Thoracic aorta (tissue), 2 donors: ENCODE measurements at regions not wholly inside any gene's neighbourhood (a gene's known extent, or its start where the extent isn't known, plus 50 kb on each side); places are given as distances from the start of the nearest gene placed in this dataset.
A peak's percentile ranks its signal among the peaks of the same experiment; 100 is the strongest.

ENCODE experiments used
- ATAC-seq: fragments of 150-250 bp; one replicate; pipeline ENCODE4 v1.8.0; 2017; ENCODE audit warnings: low read depth; ENCODE audit not compliant: insufficient number of reproducible peaks, low FRiP score
- DNase-seq: peaks from one replicate; pipeline ENCODE4 v3.0.0-alpha.2; 2020; ENCODE audit warnings: low spot score
- H3K27ac ChIP-seq, 2 donors: fragments of 200-600 bp; sonication (generic); 1 replicate in 1 of 2; 2 replicates in 1 of 2; pipeline ENCODE4 v1.5.1; 2016; ENCODE audit warnings: mild to moderate bottlenecking in 2 of 2, moderate library complexity in 2 of 2
- H3K27me3 ChIP-seq: fragments of 200-600 bp; sonication (generic); replicated peaks from 2 replicates; pipeline ENCODE4 v1.6.0; 2016; ENCODE audit warnings: mild to moderate bottlenecking; ENCODE audit not compliant: insufficient read depth
- H3K36me3 ChIP-seq: fragments of 200-600 bp; sonication (generic); one replicate; pipeline ENCODE4 v1.5.1; 2016
- H3K4me1 ChIP-seq, 2 donors: fragments of 200-600 bp; sonication (generic); 1 replicate in 1 of 2; 2 replicates in 1 of 2; pipeline versions ENCODE4 v1.5.1 to v1.6.0; 2016; ENCODE audit warnings: low read depth in 2 of 2, mild to moderate bottlenecking in 1 of 2; ENCODE audit not compliant: control insufficient read depth in 1 of 2
- H3K4me3 ChIP-seq: fragments of 200-600 bp; sonication (generic); 2 replicates; pipeline ENCODE4 v1.5.1; 2016; ENCODE audit warnings: mild to moderate bottlenecking
- H3K9me3 ChIP-seq: fragments of 200-600 bp; sonication (generic); 2 replicates; pipeline ENCODE4 v1.5.1; 2016
- CTCF ChIP-seq: fragments of 200-600 bp; sonication (generic); IDR thresholded peaks from one replicate; pipeline ENCODE4 v1.5.1; 2019; ENCODE audit warnings: antibody characterized with exemption

- no peak overlapping the region for H3K27ac ChIP-seq
- no peak overlapping the region for H3K4me3 ChIP-seq
- no peaks in the 10 kb centered on the region for H3K36me3 ChIP-seq
- ATAC-seq = no peak
- TF ChIP-seq CTCF = no peak
- no peaks in the 10 kb centered on the region for H3K4me1 ChIP-seq
- no peak for DNase-seq
- no peaks in the 10 kb centered on the region for H3K9me3 ChIP-seq
- H3K27me3 ChIP-seq = no peaks in the 10 kb centered on the region
These were observed 51.8 kb upstream of the RIPOR2 start for GRCh38 chr6:24987446-24988115.

DNA sequence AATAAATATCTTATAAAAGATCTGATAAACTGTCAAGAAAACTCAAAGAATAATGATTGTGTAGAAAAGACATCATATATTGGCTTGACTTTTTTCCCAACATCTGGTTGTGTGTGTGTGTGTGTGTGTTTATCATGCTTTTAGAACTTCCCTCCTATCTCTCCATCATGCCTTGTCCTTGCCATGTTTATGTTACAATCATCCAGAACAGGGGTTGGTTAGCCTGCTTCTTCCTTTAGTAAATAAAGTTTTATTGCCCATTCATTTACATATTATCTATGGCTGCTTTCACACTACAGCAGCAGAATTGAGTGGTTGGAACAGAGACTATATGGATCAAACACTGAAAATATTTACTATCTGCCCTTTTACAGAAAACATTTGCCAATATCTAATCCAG lies 52.8 kb upstream of the RIPOR2 start:
- Histone ChIP-seq H3K4me1 (no peaks in the 10 kb centered on the region), H3K27ac (no peak overlapping the region), H3K27me3 (no peaks in the 10 kb centered on the region), H3K9me3 (no peaks in the 10 kb centered on the region), H3K4me3 (no peak overlapping the region), H3K36me3 (no peaks in the 10 kb centered on the region)
- TF ChIP-seq CTCF = no peak
- DNase-seq (no peak), ATAC-seq (no peak)

DNA sequence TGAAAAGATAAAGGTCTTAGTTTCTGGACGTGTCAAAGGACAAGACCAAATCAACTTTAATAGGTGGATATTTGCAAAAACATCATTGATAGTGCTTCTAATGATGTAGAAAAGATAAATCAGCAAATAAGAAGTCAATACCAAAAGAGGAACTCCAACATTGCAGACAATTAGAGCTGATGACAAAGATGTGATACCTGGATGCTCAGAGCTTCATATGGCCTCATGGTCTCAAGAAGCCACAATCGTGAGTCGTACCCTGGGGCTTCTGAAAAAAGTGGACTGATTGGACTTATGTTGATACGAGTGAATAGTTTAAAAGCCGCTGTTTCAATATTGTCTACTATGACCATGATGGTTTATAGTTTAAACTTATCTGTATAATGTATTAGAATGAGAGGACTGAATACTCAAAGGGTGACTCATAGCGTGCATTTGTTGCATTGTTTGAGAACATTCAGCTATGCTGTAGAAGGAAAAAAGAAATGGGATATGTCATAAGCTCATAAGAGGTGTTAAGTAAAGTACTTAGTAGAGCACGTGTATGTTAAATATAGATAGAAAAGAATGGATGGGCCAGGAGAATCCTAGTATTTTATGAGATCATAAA lies 54.6 kb upstream of the RIPOR2 start:
- no peak for TF ChIP-seq CTCF
- H3K36me3 ChIP-seq = no peaks in the 10 kb centered on the region
- no peak for ATAC-seq
- H3K27ac ChIP-seq = no peak overlapping the region
- H3K9me3 ChIP-seq = no peaks in the 10 kb centered on the region
- H3K27me3 ChIP-seq = no peaks in the 10 kb centered on the region
- no peaks in the 10 kb centered on the region for H3K4me1 ChIP-seq
- no peak for DNase-seq
- no peak overlapping the region for H3K4me3 ChIP-seq

DNA sequence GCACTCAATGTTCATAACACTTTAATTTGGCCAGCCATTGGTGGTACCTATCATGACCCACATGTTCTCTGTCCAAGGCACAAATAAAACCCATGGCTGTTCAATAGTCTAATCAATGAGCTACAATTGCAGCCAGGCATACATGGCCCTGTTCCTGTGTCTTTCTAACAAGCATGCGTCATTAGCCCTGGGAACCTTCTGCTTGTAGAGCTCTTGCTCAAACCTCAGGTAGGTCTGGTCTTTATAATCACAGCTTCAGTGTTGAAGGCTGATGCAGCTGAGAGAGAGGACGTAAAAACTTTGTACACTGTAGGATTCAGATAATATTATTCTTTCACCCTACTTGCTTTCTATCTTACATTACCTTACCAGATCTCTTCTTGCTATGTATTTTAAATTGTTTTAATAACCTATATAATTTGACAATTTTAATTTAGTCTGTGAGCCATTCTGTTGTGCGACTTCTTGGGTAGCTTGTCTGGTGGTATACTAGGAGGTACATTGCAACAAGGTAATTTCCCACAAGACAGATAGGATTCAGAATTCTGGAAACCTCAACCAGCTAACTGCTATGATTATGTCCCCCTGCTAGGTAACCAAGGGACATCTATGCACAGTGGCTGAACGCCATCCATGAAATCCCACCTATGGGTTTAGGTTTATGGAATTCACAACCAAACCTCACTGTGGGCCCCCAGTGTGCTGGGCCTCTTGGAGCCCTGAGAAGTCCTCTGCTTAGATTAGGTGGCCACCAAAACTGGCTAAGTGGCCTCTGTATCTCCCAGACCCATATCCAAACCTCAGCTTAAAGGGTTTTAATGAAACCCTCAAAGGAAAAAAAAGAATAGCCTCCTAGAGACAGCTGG lies 55.4 kb upstream of the RIPOR2 start:
- Histone ChIP-seq H3K27me3 (no peaks in the 10 kb centered on the region), H3K27ac (no peak overlapping the region), H3K4me1 (no peaks in the 10 kb centered on the region), H3K36me3 (no peaks in the 10 kb centered on the region), H3K9me3 (no peaks in the 10 kb centered on the region), H3K4me3 (no peak overlapping the region)
- no peak for TF ChIP-seq CTCF
- ATAC-seq (no peak), DNase-seq (no peak)

DNA sequence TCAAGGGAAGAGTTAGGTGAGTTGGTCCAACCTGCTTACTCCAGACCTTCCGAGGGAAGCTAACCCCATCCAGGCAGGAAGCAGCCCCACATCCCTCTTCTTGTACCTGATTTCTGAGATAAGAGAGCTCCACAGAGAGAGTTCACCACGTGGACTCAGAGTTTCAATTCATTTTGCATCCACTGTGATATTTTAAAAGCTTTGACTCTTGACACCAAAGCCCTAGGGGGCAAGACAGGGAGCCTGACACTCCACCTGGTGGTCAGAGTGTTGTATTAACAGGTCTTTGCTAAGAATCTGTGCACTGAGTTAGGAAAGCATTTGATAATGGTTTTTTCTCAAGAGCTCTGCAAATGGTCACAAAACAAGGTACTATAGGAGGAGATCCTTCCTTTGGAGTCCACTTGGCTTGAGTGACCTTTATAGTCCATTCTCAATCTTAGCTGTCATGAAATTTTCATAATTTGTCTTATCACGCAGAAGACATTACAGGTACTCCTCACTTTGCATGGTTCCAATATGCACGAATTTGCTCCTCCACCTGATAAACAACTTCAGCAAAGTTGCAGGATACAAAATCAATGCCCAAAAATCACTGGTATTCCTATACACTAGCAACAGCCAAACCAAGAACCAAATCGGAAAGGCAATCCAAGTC lies 56.2 kb upstream of the RIPOR2 start:
- H3K27me3 ChIP-seq = no peaks in the 10 kb centered on the region
- peak; percentile 61 for TF ChIP-seq CTCF
- H3K27ac ChIP-seq = no peak overlapping the region
- ATAC-seq = no peak
- no peaks in the 10 kb centered on the region for H3K36me3 ChIP-seq
- no peak for DNase-seq
- no peaks in the 10 kb centered on the region for H3K4me1 ChIP-seq
- H3K9me3 ChIP-seq = no peaks in the 10 kb centered on the region
- H3K4me3 ChIP-seq = no peak overlapping the region
